ENCODE measurements at regions not wholly inside any gene's neighbourhood (a gene's known extent, or its start where the extent isn't known, plus 50 kb on each side); places are given as distances from the start of the nearest gene placed in this dataset.

DNA sequence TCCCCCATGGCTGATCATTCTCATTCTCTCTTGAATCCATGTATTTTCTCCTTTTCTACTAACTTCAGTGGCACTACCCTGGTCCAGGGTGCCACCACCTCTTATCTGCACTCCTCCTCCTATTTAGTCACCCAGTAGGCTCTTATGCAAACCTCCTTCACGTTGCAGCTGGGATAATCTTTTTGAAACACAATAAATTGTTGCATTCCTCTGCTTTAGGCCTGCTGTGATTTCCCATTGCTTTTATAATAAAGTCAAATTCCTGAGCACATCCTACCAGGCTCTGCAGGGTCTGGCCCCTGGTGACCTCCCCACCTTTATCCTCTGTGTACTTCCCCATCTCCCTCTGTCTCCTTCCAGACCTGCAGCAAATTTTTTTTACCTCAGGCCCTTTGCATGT is 112.7 kb upstream of the KIAA1217 start:
- ChIA-PET POLR2A (no interaction called here), CTCF (no interaction called here)
- H3K27me3 ChIP-seq (ENCODE audit: control insufficient read depth in 1 of 2, insufficient read depth in 2 of 2, low read length in 2 of 2): peaks cover 0 to 2% of the 10 kb centered on the region in 2 experiments
- no peaks in the 10 kb centered on the region for H3K27me3 Mint-ChIP-seq
- no peak for ATAC-seq (ENCODE audit: poor library complexity)
- peaks cover 0 to 6% of the 10 kb centered on the region in 2 experiments for H3K9me3 ChIP-seq (ENCODE audit: control insufficient read depth in 1 of 2, insufficient read depth in 1 of 2, low read length in 2 of 2)
- DNase-seq: no peak
- H3K4me1 ChIP-seq (ENCODE audit: insufficient read depth, low read length): no peaks in the 10 kb centered on the region
- H3K36me3 Mint-ChIP-seq (ENCODE audit: low read depth): no peaks in the 10 kb centered on the region
- H3K4me3 Mint-ChIP-seq: no peak overlapping the region
- H3K36me3 ChIP-seq (ENCODE audit: insufficient read depth, low read length): no peaks in the 10 kb centered on the region
- intact Hi-C loops (cut with DNase I, micrococcal nuclease): no loop called here
- no peaks in the 10 kb centered on the region for H3K4me1 Mint-ChIP-seq (ENCODE audit: low read depth)
- H3K27ac ChIP-seq (ENCODE audit: low read depth in 1 of 2, low read length in 2 of 2): no peak overlapping the region
- H3K4me3 ChIP-seq (ENCODE audit: low read length): no peak overlapping the region
- H3K9me3 Mint-ChIP-seq: peaks cover 10% of the 10 kb centered on the region
- no peak for TF ChIP-seq CTCF (IDR thresholded peaks at IDR 0.05)
- no peak overlapping the region for H3K27ac Mint-ChIP-seq

DNA sequence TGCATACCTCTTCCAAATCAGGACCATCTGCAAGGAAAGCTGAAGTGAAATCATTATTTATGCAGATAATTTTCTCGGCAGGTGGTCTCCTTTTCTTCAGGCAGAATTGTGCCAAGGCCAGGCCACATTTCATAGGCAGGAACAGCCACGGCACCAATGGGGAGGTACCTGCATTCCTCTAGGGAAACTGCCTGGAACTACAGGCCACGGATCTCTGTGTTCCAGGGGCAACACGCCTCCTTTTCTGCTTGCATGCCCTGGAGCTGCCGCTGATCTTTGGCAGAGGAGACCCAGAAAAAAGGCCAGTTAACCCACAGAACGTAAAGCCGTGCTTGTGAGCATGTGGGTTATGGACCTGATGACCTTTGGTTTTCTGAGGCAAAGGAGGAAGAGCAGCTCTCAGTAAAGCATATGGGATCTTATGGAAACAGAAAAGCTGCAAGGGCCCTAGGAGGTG is 111.2 kb upstream of the KIAA1217 start:
- no peak overlapping the region for H3K4me3 Mint-ChIP-seq
- no peaks in the 10 kb centered on the region for H3K36me3 ChIP-seq (ENCODE audit: insufficient read depth, low read length)
- H3K27me3 ChIP-seq (ENCODE audit: control insufficient read depth in 1 of 2, insufficient read depth in 2 of 2, low read length in 2 of 2): peaks cover 0 to 2% of the 10 kb centered on the region in 2 experiments
- H3K27ac ChIP-seq (ENCODE audit: low read depth in 1 of 2, low read length in 2 of 2): no peak overlapping the region
- CTCF ChIA-PET: no interaction called here
- H3K27me3 Mint-ChIP-seq: no peaks in the 10 kb centered on the region
- H3K4me3 ChIP-seq (ENCODE audit: low read length): no peak overlapping the region
- ATAC-seq (ENCODE audit: poor library complexity) (no peak), DNase-seq (no peak)
- peaks cover 5% of the 10 kb centered on the region for H3K9me3 Mint-ChIP-seq
- H3K4me1 ChIP-seq (ENCODE audit: insufficient read depth, low read length): no peaks in the 10 kb centered on the region
- intact Hi-C loops (cut with DNase I, micrococcal nuclease): no loop called here
- no peak overlapping the region for H3K27ac Mint-ChIP-seq
- no peak for TF ChIP-seq CTCF (IDR thresholded peaks at IDR 0.05)
- POLR2A ChIA-PET: no interaction called here
- peaks cover 0 to 6% of the 10 kb centered on the region in 2 experiments for H3K9me3 ChIP-seq (ENCODE audit: control insufficient read depth in 1 of 2, insufficient read depth in 1 of 2, low read length in 2 of 2)
- no peaks in the 10 kb centered on the region for H3K4me1 Mint-ChIP-seq (ENCODE audit: low read depth)
- H3K36me3 Mint-ChIP-seq (ENCODE audit: low read depth): no peaks in the 10 kb centered on the region

DNA sequence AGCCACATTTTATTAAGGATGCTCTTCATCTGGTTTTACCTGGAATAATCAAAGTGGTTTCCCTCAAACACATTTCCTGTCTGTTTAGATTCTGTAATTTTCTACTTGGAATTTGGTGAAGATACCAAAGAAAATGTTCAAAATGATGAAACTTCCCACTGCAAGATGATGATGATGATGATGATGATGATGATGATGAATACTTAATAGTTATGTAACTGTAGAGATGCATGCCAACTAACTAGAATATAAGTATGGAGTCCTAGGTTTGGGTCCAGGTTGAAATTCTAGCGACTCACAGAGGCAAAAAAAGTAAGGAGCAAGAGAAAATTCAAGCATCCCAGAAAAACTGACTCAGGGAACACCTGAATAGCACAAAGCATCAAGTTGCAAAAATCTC is 104.0 kb upstream of the KIAA1217 start:
- no peak overlapping the region for H3K27ac Mint-ChIP-seq
- no peak for ATAC-seq (ENCODE audit: poor library complexity)
- ChIA-PET CTCF (no interaction called here), POLR2A (no interaction called here)
- DNase-seq: no peak
- H3K4me1 ChIP-seq (ENCODE audit: insufficient read depth, low read length): no peaks in the 10 kb centered on the region
- H3K9me3 Mint-ChIP-seq: peaks cover 10% of the 10 kb centered on the region
- no peak for TF ChIP-seq CTCF (IDR thresholded peaks at IDR 0.05)
- H3K36me3 ChIP-seq (ENCODE audit: insufficient read depth, low read length): no peaks in the 10 kb centered on the region
- no peaks in the 10 kb centered on the region for H3K36me3 Mint-ChIP-seq (ENCODE audit: low read depth)
- no peak overlapping the region for H3K4me3 Mint-ChIP-seq
- no peak overlapping the region for H3K27ac ChIP-seq (ENCODE audit: low read depth in 1 of 2, low read length in 2 of 2)
- no peaks in the 10 kb centered on the region for H3K27me3 Mint-ChIP-seq
- no peaks in the 10 kb centered on the region for H3K9me3 ChIP-seq (ENCODE audit: control insufficient read depth in 1 of 2, insufficient read depth in 1 of 2, low read length in 2 of 2)
- intact Hi-C loops (cut with DNase I, micrococcal nuclease): no loop called here
- no peaks in the 10 kb centered on the region for H3K4me1 Mint-ChIP-seq (ENCODE audit: low read depth)
- H3K27me3 ChIP-seq (ENCODE audit: control insufficient read depth in 1 of 2, insufficient read depth in 2 of 2, low read length in 2 of 2): no peaks in the 10 kb centered on the region
- H3K4me3 ChIP-seq (ENCODE audit: low read length): no peak overlapping the region

All from CD4-positive, alpha-beta T cell (primary cell).